GM19238 (cell line): ENCODE measurements at regions not wholly inside any gene's neighbourhood (a gene's known extent, or its start where the extent isn't known, plus 50 kb on each side); places are given as distances from the start of the nearest gene placed in this dataset.

Experiments
- DNase-seq: peaks from one replicate; pipeline ENCODE4 v3.0.0; 2011; ENCODE audit warnings: low spot score; ENCODE audit not compliant: insufficient read length

- no peak for DNase-seq
Observed at GRCh38 chr11:116601814-116602636, 170.8 kb downstream of the BUD13 start.

- DNase-seq = no peak
Observed at GRCh38 chr11:116600930-116601329, 171.9 kb downstream of the BUD13 start.

- DNase-seq = no peak
Observed at GRCh38 chr11:116598556-116598955, 174.2 kb downstream of the BUD13 start.

- no peak for DNase-seq
Observed at GRCh38 chr11:116598036-116598435, 174.8 kb downstream of the BUD13 start.

GRCh38 chr11:116596346-116597260 lies 176.2 kb downstream of the BUD13 start:
- DNase-seq = no peak

- no peak for DNase-seq
Observed at GRCh38 chr11:116595305-116595880, 177.4 kb downstream of the BUD13 start.

GRCh38 chr11:116590844-116591570 lies 181.8 kb downstream of the BUD13 start:
- DNase-seq = no peak

- DNase-seq = no peak
Observed at GRCh38 chr11:116589402-116589801, 183.4 kb downstream of the BUD13 start.

- no peak for DNase-seq
Observed at GRCh38 chr11:116586392-116586791, 186.4 kb downstream of the BUD13 start.

- no peak for DNase-seq
Observed at GRCh38 chr11:116582571-116582970, 190.2 kb downstream of the BUD13 start.

- DNase-seq = no peak
Observed at GRCh38 chr11:116581349-116581748, 191.4 kb downstream of the BUD13 start.

GRCh38 chr11:116580799-116581198 lies 192.0 kb downstream of the BUD13 start:
- no peak for DNase-seq

GRCh38 chr11:116579857-116580727 lies 192.7 kb downstream of the BUD13 start:
- no peak for DNase-seq

GRCh38 chr11:116579031-116579653 lies 193.6 kb downstream of the BUD13 start:
- no peak for DNase-seq

- no peak for DNase-seq
Observed at GRCh38 chr11:116577956-116578355, 194.8 kb downstream of the BUD13 start.

- DNase-seq = no peak
Observed at GRCh38 chr11:116577273-116577672, 195.5 kb downstream of the BUD13 start.

GRCh38 chr11:116576526-116576925 lies 196.3 kb downstream of the BUD13 start:
- no peak for DNase-seq

GRCh38 chr11:116567721-116568242 lies 205.0 kb downstream of the BUD13 start:
- DNase-seq = no peak

GRCh38 chr11:116563712-116564047 lies 209.1 kb downstream of the BUD13 start:
- no peak for DNase-seq
